ENCODE measurements at regions not wholly inside any gene's neighbourhood (a gene's known extent, or its start where the extent isn't known, plus 50 kb on each side); places are given as distances from the start of the nearest gene placed in this dataset.
"Not testable (repeated sequence)": the region's sequence is repeated elsewhere in the genome, so short reads cannot be mapped to it uniquely, and the experiment has no call there.

- DNase-seq (ENCODE audit: low read depth) = not testable (repeated sequence)
These were observed 863.9 kb upstream of the DEFB115 start for GRCh38 chr20:30393523-30393922.

- not testable (repeated sequence) for DNase-seq (ENCODE audit: low read depth)
These were observed 860.4 kb upstream of the DEFB115 start for GRCh38 chr20:30397111-30397510.

- not testable (repeated sequence) for DNase-seq (ENCODE audit: low read depth)
These were observed 852.4 kb upstream of the DEFB115 start for GRCh38 chr20:30405061-30405460.

- DNase-seq (ENCODE audit: low read depth) = not testable (repeated sequence)
These were observed 851.9 kb upstream of the DEFB115 start for GRCh38 chr20:30405585-30405984.

GRCh38 chr20:30406370-30406769 lies 851.1 kb upstream of the DEFB115 start:
- DNase-seq (ENCODE audit: low read depth) = not testable (repeated sequence)

- DNase-seq (ENCODE audit: low read depth) = no peak
These were observed 844.5 kb upstream of the DEFB115 start for GRCh38 chr20:30412972-30413371.

- DNase-seq (ENCODE audit: low read depth) = not testable (repeated sequence)
These were observed 840.1 kb upstream of the DEFB115 start for GRCh38 chr20:30417387-30417786.

- not testable (repeated sequence) for DNase-seq (ENCODE audit: low read depth)
These were observed 839.1 kb upstream of the DEFB115 start for GRCh38 chr20:30418378-30418777.

GRCh38 chr20:30419466-30419865 lies 838.0 kb upstream of the DEFB115 start:
- DNase-seq (ENCODE audit: low read depth) = no peak

GRCh38 chr20:30419871-30420420 lies 837.5 kb upstream of the DEFB115 start:
- not testable (repeated sequence) for DNase-seq (ENCODE audit: low read depth)
